Cardiac muscle cell (in vitro differentiated cells and primary cell): ENCODE measurements at regions not wholly inside any gene's neighbourhood (a gene's known extent, or its start where the extent isn't known, plus 50 kb on each side); places are given as distances from the start of the nearest gene placed in this dataset.
"Not testable (repeated sequence)": the region's sequence is repeated elsewhere in the genome, so short reads cannot be mapped to it uniquely, and the experiment has no call there.

ENCODE experiments used
- DNase-seq, 2 donors: peaks; one replicate each; pipeline versions ENCODE4 v3.0.0 to v3.0.0-alpha.2; 2010 to 2017; ENCODE audit warnings: low read depth in 1 of 2, low spot score in 1 of 2
- H3K27ac ChIP-seq: fragments of 200-600 bp; sonication (generic); 2 replicates; pipeline ENCODE4 v1.5.1; 2016
- H3K27me3 ChIP-seq: fragments of 200-600 bp; sonication (generic); 2 replicates; pipeline ENCODE4 v1.6.0; 2016; ENCODE audit warnings: control low read depth
- H3K36me3 ChIP-seq: fragments of 200-600 bp; sonication (generic); 2 replicates; pipeline ENCODE4 v1.5.1; 2016; ENCODE audit warnings: control low read depth
- H3K4me1 ChIP-seq: fragments of 200-600 bp; sonication (generic); 2 replicates; pipeline ENCODE4 v1.8.1; 2017; ENCODE audit warnings: low read depth, mild to moderate bottlenecking, mixed run types
- H3K4me3 ChIP-seq: fragments of 200-600 bp; sonication (generic); 2 replicates; pipeline ENCODE4 v1.5.1; 2016; ENCODE audit warnings: mild to moderate bottlenecking
- H3K9me3 ChIP-seq: fragments of 200-600 bp; sonication (generic); 2 replicates; pipeline ENCODE4 v1.5.1; 2017; ENCODE audit warnings: low read depth, mild to moderate bottlenecking, control low read depth

DNA sequence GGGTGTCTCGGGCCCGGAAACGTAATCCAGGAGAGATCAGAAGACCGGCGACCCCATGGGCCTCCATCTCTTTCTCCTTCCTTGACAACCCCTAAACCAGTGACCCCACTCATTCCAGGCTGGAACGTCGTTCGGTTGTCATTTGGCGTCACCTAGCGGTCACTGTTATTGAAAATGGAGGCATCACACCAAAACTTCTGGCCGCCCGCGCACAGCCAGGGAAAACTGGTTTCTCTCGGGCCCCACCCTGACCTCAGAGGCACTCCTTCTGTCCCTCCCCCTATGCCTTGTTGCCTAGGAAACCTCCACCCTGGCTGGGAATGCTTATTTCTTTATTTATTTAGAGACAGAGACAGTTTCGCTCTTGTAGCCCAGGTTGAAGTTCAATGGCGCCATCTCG, 2327.3 kb upstream of the TPTE start:
- not testable (repeated sequence) for H3K4me1 ChIP-seq, H3K9me3 ChIP-seq, H3K4me3 ChIP-seq, H3K27ac ChIP-seq, H3K36me3 ChIP-seq, H3K27me3 ChIP-seq, DNase-seq

- not testable (repeated sequence) for H3K36me3 ChIP-seq, H3K4me3 ChIP-seq, H3K27ac ChIP-seq, H3K27me3 ChIP-seq, H3K9me3 ChIP-seq, H3K4me1 ChIP-seq, DNase-seq
Observed at GRCh38 chr21:8197377-8198027, 2323.9 kb upstream of the TPTE start.

GRCh38 chr21:8205094-8205891, 2316.1 kb upstream of the TPTE start:
- DNase-seq, H3K4me1 ChIP-seq, H3K27me3 ChIP-seq, H3K9me3 ChIP-seq, H3K27ac ChIP-seq, H3K4me3 ChIP-seq, H3K36me3 ChIP-seq: not testable (repeated sequence)

GRCh38 chr21:8205892-8206188, 2315.5 kb upstream of the TPTE start:
- not testable (repeated sequence) for H3K27ac ChIP-seq, H3K36me3 ChIP-seq, H3K27me3 ChIP-seq, H3K4me1 ChIP-seq, H3K9me3 ChIP-seq, H3K4me3 ChIP-seq, DNase-seq

- H3K4me1 ChIP-seq, H3K4me3 ChIP-seq, H3K27me3 ChIP-seq, H3K9me3 ChIP-seq, H3K27ac ChIP-seq, DNase-seq, H3K36me3 ChIP-seq: not testable (repeated sequence)
Observed at GRCh38 chr21:8212986-8213550, 2308.3 kb upstream of the TPTE start.

DNA sequence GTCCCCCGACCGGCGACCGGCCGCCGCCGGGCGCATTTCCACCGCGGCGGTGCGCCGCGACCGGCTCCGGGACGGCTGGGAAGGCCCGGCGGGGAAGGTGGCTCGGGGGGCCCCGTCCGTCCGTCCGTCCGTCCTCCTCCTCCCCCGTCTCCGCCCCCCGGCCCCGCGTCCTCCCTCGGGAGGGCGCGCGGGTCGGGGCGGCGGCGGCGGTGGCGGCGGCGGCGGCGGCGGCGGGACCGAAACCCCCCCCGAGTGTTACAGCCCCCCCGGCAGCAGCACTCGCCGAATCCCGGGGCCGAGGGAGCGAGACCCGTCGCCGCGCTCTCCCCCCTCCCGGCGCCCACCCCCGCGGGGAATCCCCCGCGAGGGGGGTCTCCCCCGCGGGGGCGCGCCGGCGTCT, 2306.8 kb upstream of the TPTE start:
- H3K4me3 ChIP-seq, H3K36me3 ChIP-seq, H3K27ac ChIP-seq, H3K4me1 ChIP-seq, DNase-seq, H3K27me3 ChIP-seq, H3K9me3 ChIP-seq: not testable (repeated sequence)

DNA sequence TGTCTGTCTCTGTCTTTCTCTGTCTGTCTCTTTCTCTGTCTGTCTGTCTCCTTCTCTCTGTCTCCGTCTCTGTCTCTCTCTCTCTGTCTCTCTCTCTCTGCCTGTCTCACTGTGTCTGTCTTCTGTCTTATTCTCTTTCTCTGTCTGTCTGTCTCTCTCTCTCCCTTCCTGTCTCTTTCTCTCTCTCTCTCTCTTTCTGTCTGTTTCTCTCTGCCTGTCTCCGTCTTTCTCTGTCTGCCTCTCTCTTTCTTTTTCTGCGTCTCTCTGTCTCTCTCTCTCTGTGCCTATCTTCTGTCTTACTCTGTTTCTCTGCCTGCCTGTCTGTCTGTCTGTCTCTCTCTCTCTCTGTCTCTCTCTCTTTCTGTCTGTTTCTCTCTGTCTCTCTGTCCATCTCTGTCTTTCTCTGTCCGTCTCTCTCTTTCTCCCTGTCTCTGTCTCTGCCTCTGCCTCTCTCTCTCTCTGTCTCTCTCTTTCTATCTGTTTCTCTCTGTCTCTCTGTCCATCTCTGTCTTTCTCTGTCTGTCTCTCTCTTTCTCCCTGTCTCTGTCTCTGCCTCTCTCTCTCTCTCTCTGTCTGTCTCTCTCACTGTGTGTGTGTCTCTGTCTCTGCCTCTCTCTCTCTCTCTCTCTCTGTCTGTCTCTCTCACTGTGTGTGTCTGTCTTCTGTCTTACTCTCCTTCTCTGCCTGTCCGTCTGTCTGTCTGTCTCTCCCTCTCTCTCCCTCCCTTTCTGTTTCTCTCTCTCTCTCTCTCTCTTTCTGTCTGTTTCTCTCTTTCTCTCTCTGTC, 2291.8 kb upstream of the TPTE start:
- DNase-seq, H3K4me3 ChIP-seq: not testable (repeated sequence)

GRCh38 chr21:8231252-8231651, 2290.1 kb upstream of the TPTE start:
- H3K36me3 ChIP-seq, H3K9me3 ChIP-seq, H3K27ac ChIP-seq, H3K4me1 ChIP-seq, H3K27me3 ChIP-seq, H3K4me3 ChIP-seq, DNase-seq: not testable (repeated sequence)

More for the DNA sequence above, 2291.8 kb upstream of the TPTE start:
- not testable (repeated sequence) for H3K9me3 ChIP-seq, H3K36me3 ChIP-seq, H3K27ac ChIP-seq, H3K27me3 ChIP-seq, H3K4me1 ChIP-seq

GRCh38 chr21:8233000-8233399, 2288.4 kb upstream of the TPTE start:
- not testable (repeated sequence) for DNase-seq, H3K9me3 ChIP-seq, H3K27ac ChIP-seq, H3K4me1 ChIP-seq, H3K4me3 ChIP-seq, H3K27me3 ChIP-seq, H3K36me3 ChIP-seq

GRCh38 chr21:8234059-8234458, 2287.3 kb upstream of the TPTE start:
- not testable (repeated sequence) for H3K27ac ChIP-seq, H3K4me1 ChIP-seq, H3K27me3 ChIP-seq, H3K4me3 ChIP-seq, DNase-seq, H3K36me3 ChIP-seq, H3K9me3 ChIP-seq

DNA sequence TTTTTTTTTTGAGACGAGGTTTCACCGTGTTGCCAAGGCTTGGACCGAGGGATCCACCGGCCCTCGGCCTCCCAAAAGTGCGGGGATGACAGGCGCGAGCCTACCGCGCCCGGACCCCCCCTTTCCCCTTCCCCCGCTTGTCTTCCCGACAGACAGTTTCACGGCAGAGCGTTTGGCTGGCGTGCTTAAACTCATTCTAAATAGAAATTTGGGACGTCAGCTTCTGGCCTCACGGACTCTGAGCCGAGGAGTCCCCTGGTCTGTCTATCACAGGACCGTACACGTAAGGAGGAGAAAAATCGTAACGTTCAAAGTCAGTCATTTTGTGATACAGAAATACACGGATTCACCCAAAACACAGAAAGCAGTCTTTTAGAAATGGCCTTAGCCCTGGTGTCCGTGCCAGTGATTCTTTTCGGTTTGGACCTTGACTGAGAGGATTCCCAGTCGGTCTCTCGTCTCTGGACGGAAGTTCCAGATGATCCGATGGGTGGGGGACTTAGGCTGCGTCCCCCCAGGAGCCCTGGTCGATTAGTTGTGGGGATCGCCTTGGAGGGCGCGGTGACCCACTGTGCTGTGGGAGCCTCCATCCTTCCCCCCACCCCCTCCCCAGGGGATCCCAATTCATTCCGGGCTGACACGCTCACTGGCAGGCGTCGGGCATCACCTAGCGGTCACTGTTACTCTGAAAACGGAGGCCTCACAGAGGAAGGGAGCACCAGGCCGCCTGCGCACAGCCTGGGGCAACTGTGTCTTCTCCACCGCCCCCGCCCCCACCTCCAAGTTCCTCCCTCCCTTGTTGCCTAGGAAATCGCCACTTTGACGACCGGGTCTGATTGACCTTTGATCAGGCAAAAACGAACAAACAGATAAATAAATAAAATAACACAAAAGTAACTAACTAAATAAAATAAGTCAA, 2276.4 kb upstream of the TPTE start:
- H3K27me3 ChIP-seq, H3K36me3 ChIP-seq, H3K27ac ChIP-seq, H3K4me3 ChIP-seq, H3K9me3 ChIP-seq, DNase-seq, H3K4me1 ChIP-seq: not testable (repeated sequence)

GRCh38 chr21:8245642-8246402, 2275.6 kb upstream of the TPTE start:
- H3K36me3 ChIP-seq, H3K4me1 ChIP-seq, H3K27me3 ChIP-seq, H3K9me3 ChIP-seq, H3K4me3 ChIP-seq, DNase-seq, H3K27ac ChIP-seq: not testable (repeated sequence)

- not testable (repeated sequence) for DNase-seq, H3K4me1 ChIP-seq, H3K9me3 ChIP-seq, H3K4me3 ChIP-seq, H3K27me3 ChIP-seq, H3K27ac ChIP-seq, H3K36me3 ChIP-seq
Observed at GRCh38 chr21:8251701-8252100, 2269.7 kb upstream of the TPTE start.
